T-cell (primary cell): ENCODE measurements at regions not wholly inside any gene's neighbourhood (a gene's known extent, or its start where the extent isn't known, plus 50 kb on each side); places are given as distances from the start of the nearest gene placed in this dataset.

ENCODE experiments used
- ATAC-seq, 4 experiments: fragments of 200-7000 bp in 3 of 4; fragments of 150-1000 bp in 1 of 4; cut with Tn5 transposase; replicated peaks in 1 of 4; 1 replicate in 3 of 4; 2 replicates in 1 of 4; pipeline ENCODE4 v1.10.0; 2021; ENCODE audit warnings: moderate library complexity in 3 of 4, mild to moderate bottlenecking in 2 of 4, moderate number of reproducible peaks in 1 of 4
- CTCF ChIA-PET, 2 donors: fragments of 300-600 bp; sonication (Branson Sonifier 250); formaldehyde crosslinking; loops; one replicate each; lab custom pipeline; 2022; ENCODE audit warnings: antibody characterized with exemption in 2 of 2; lab: Charles Lee
- POLR2A ChIA-PET, 2 donors: fragments of 300-600 bp; sonication (Branson Sonifier 250); formaldehyde crosslinking; loops; one replicate each; lab custom pipeline; 2022; ENCODE audit warnings: antibody characterized with exemption in 2 of 2; lab: Charles Lee
- DNase-seq, 35 experiments: peaks; one replicate each; pipeline versions ENCODE4 v3.0.0 to v3.0.0-alpha.2; 2013 to 2023
- H3K27ac ChIP-seq: one replicate; pipeline ENCODE4 v1.5.1; 2013; ENCODE audit warnings: low read length
- H3K27me3 ChIP-seq, 2 experiments: replicated peaks in 1 of 2; 1 replicate in 1 of 2; 2 replicates in 1 of 2; pipeline versions ENCODE4 v1.6.1 to v1.7.0; 2013; ENCODE audit warnings: low read length in 1 of 2, mixed read lengths in 1 of 2; ENCODE audit not compliant: control insufficient read depth in 2 of 2, insufficient read depth in 2 of 2; ENCODE audit errors: extremely low read depth in 1 of 2
- H3K36me3 ChIP-seq, 2 donors: 1 replicate in 1 of 2; 2 replicates in 1 of 2; pipeline versions ENCODE4 v1.6.1 to v1.7.0; 2013; ENCODE audit warnings: low read length in 1 of 2; ENCODE audit not compliant: control insufficient read depth in 2 of 2, insufficient read depth in 1 of 2; ENCODE audit errors: extremely low read depth in 1 of 2
- H3K4me1 ChIP-seq, 2 experiments: 1 replicate in 1 of 2; 2 replicates in 1 of 2; pipeline versions ENCODE4 v1.6.1 to v1.7.0; 2013; ENCODE audit warnings: low read length in 2 of 2, mixed read lengths in 1 of 2; ENCODE audit not compliant: insufficient read depth in 2 of 2, control insufficient read depth in 1 of 2; ENCODE audit errors: extremely low read depth in 1 of 2
- H3K4me3 ChIP-seq, 2 donors: 1 replicate in 1 of 2; 2 replicates in 1 of 2; pipeline versions ENCODE4 v1.5.1 to v1.7.0; 2013; ENCODE audit warnings: mild to moderate bottlenecking in 2 of 2, low read length in 1 of 2, moderate library complexity in 1 of 2; ENCODE audit not compliant: control insufficient read depth in 1 of 2; ENCODE audit errors: extremely low read depth in 1 of 2
- H3K9me3 ChIP-seq: 2 replicates; pipeline ENCODE4 v1.7.0; 2013
- H3K27ac Mint-ChIP-seq, 2 donors: one replicate each; pipeline ENCODE4 v1.8.0; 2020 to 2021; ENCODE audit warnings: mild to moderate bottlenecking in 2 of 2, mixed read lengths in 2 of 2
- H3K27me3 Mint-ChIP-seq, 2 donors: one replicate each; pipeline ENCODE4 v1.8.0; 2021 to 2022; ENCODE audit warnings: mixed read lengths in 2 of 2
- H3K36me3 Mint-ChIP-seq: one replicate; pipeline ENCODE4 v1.8.0; 2021; ENCODE audit warnings: mixed read lengths
- H3K4me1 Mint-ChIP-seq, 3 donors: one replicate each; pipeline ENCODE4 v1.8.0; 2020 to 2022; ENCODE audit warnings: mixed read lengths in 3 of 3, mild to moderate bottlenecking in 1 of 3
- H3K4me3 Mint-ChIP-seq, 3 donors: one replicate each; pipeline ENCODE4 v1.8.0; 2020 to 2022; ENCODE audit warnings: mild to moderate bottlenecking in 3 of 3, mixed read lengths in 3 of 3, moderate library complexity in 3 of 3
- H3K9me3 Mint-ChIP-seq, 3 donors: one replicate each; pipeline ENCODE4 v1.8.0; 2020 to 2022; ENCODE audit warnings: mixed read lengths in 3 of 3
- WGBS: methylation state at CpG from one replicate; pipeline ENCODE4 v1.1.5; 2013; ENCODE audit warnings: missing lambda C conversion rate; ENCODE audit not compliant: insufficient coverage; 5-methylcytosine and 5-hydroxymethylcytosine counted together

GRCh38 chr5:159480849-159481248, 150.6 kb upstream of the IL12B start:
- no peaks in the 10 kb centered on the region for H3K36me3 ChIP-seq
- no peak overlapping the region for H3K4me3 ChIP-seq
- Mint-ChIP-seq H3K36me3 (peaks cover 2% of the 10 kb centered on the region), H3K4me3 (no peak overlapping the region), H3K27ac (no peak overlapping the region), H3K9me3 (peaks cover 0 to 8% (median 5%) of the 10 kb centered on the region in 3 donors), H3K4me1 (peaks cover 12 to 15% (median 13%) of the 10 kb centered on the region in 3 donors), H3K27me3 (peaks cover 1 to 4% of the 10 kb centered on the region in 2 donors)
- H3K27ac ChIP-seq = no peak overlapping the region
- POLR2A ChIA-PET = no interaction called here
- CTCF ChIA-PET = no interaction called here
- no peak for ATAC-seq
- H3K4me1 ChIP-seq = peaks cover 3 to 12% of the 10 kb centered on the region in 2 experiments
- no peaks in the 10 kb centered on the region for H3K27me3 ChIP-seq
- no peak for DNase-seq
- no peaks in the 10 kb centered on the region for H3K9me3 ChIP-seq
- no CpG with 5 or more reads among the region's 2 CpGs for WGBS

GRCh38 chr5:159481751-159482150, 151.5 kb upstream of the IL12B start:
- Mint-ChIP-seq H3K9me3 (no peaks in the 10 kb centered on the region), H3K4me3 (no peak overlapping the region), H3K27ac (no peak overlapping the region), H3K36me3 (no peaks in the 10 kb centered on the region), H3K27me3 (peaks cover 1 to 4% of the 10 kb centered on the region in 2 donors), H3K4me1 (peaks cover 12 to 15% (median 13%) of the 10 kb centered on the region in 3 donors)
- DNase-seq (no peak), ATAC-seq (no peak)
- POLR2A ChIA-PET = interaction anchor here in 1 of 2 donors (0.6 kb wide), 1 partner anchor 176 kb away, joined by 3 read pairs; no protein-coding TSS in a partner anchor
- no peaks in the 10 kb centered on the region for H3K27me3 ChIP-seq
- no CpG with 5 or more reads among the region's 1 CpG for WGBS
- no peak overlapping the region for H3K4me3 ChIP-seq
- no peaks in the 10 kb centered on the region for H3K36me3 ChIP-seq
- CTCF ChIA-PET = no interaction called here
- no peak overlapping the region for H3K27ac ChIP-seq
- H3K9me3 ChIP-seq = no peaks in the 10 kb centered on the region
- peaks cover 3 to 12% of the 10 kb centered on the region in 2 experiments for H3K4me1 ChIP-seq

GRCh38 chr5:159486836-159487235, 156.5 kb upstream of the IL12B start:
- ATAC-seq (no peak), DNase-seq (no peak)
- Mint-ChIP-seq H3K27me3 (peaks cover 0 to 4% of the 10 kb centered on the region in 2 donors), H3K9me3 (no peaks in the 10 kb centered on the region), H3K4me3 (no peak overlapping the region), H3K36me3 (no peaks in the 10 kb centered on the region), H3K27ac (no peak overlapping the region), H3K4me1 (no peaks in the 10 kb centered on the region)
- WGBS = 60% methylated on average over 1 of the region's 3 CpGs
- POLR2A ChIA-PET = no interaction called here
- H3K27ac ChIP-seq = no peak overlapping the region
- no peak overlapping the region for H3K4me3 ChIP-seq
- no peaks in the 10 kb centered on the region for H3K27me3 ChIP-seq
- CTCF ChIA-PET = no interaction called here
- no peaks in the 10 kb centered on the region for H3K4me1 ChIP-seq
- no peaks in the 10 kb centered on the region for H3K9me3 ChIP-seq
- no peaks in the 10 kb centered on the region for H3K36me3 ChIP-seq

- H3K9me3 ChIP-seq = no peaks in the 10 kb centered on the region
- ATAC-seq (no peak), DNase-seq (no peak)
- ChIA-PET CTCF (interaction anchor here in 1 of 2 donors (0.5 kb wide), 1 partner anchor 511 kb away, joined by 3 read pairs; no protein-coding TSS in a partner anchor), POLR2A (no interaction called here)
- Mint-ChIP-seq H3K4me1 (no peaks in the 10 kb centered on the region), H3K27me3 (no peaks in the 10 kb centered on the region), H3K27ac (no peak overlapping the region), H3K36me3 (no peaks in the 10 kb centered on the region), H3K9me3 (no peaks in the 10 kb centered on the region), H3K4me3 (no peak overlapping the region)
- H3K4me1 ChIP-seq = no peaks in the 10 kb centered on the region
- H3K27ac ChIP-seq = no peak overlapping the region
- H3K27me3 ChIP-seq = no peaks in the 10 kb centered on the region
- no peaks in the 10 kb centered on the region for H3K36me3 ChIP-seq
- WGBS = 73% methylated on average over 3 of the region's 4 CpGs
- H3K4me3 ChIP-seq = no peak overlapping the region
Measured at GRCh38 chr5:159488516-159488915, 158.2 kb upstream of the IL12B start.

- H3K27me3 Mint-ChIP-seq = peaks cover 0 to 8% of the 10 kb centered on the region in 2 donors
- ChIA-PET POLR2A (no interaction called here), CTCF (no interaction called here)
- H3K27ac Mint-ChIP-seq = no peak overlapping the region
- Histone ChIP-seq H3K27me3 (no peaks in the 10 kb centered on the region), H3K9me3 (no peaks in the 10 kb centered on the region), H3K4me3 (no peak overlapping the region), H3K27ac (no peak overlapping the region), H3K4me1 (no peaks in the 10 kb centered on the region), H3K36me3 (no peaks in the 10 kb centered on the region)
- 83% methylated on average over 1 of the region's 1 CpG for WGBS
- ATAC-seq (no peak), DNase-seq (no peak)
- H3K36me3 Mint-ChIP-seq = no peaks in the 10 kb centered on the region
- no peaks in the 10 kb centered on the region for H3K4me1 Mint-ChIP-seq
- H3K9me3 Mint-ChIP-seq = no peaks in the 10 kb centered on the region
- H3K4me3 Mint-ChIP-seq = no peak overlapping the region
Measured at GRCh38 chr5:159489779-159490178, 159.5 kb upstream of the IL12B start.

GRCh38 chr5:159490507-159490906, 160.2 kb upstream of the IL12B start:
- H3K4me3 ChIP-seq = no peak overlapping the region
- H3K27me3 ChIP-seq = no peaks in the 10 kb centered on the region
- ATAC-seq (no peak), DNase-seq (no peak)
- CTCF ChIA-PET = no interaction called here
- Mint-ChIP-seq H3K27me3 (peaks cover 0 to 8% of the 10 kb centered on the region in 2 donors), H3K9me3 (no peaks in the 10 kb centered on the region), H3K36me3 (no peaks in the 10 kb centered on the region), H3K4me1 (no peaks in the 10 kb centered on the region), H3K4me3 (no peak overlapping the region), H3K27ac (no peak overlapping the region)
- no peaks in the 10 kb centered on the region for H3K36me3 ChIP-seq
- H3K27ac ChIP-seq = no peak overlapping the region
- WGBS = no CpG with 5 or more reads among the region's 2 CpGs
- H3K4me1 ChIP-seq = no peaks in the 10 kb centered on the region
- H3K9me3 ChIP-seq = no peaks in the 10 kb centered on the region
- POLR2A ChIA-PET = no interaction called here

- no peak for DNase-seq
- H3K27ac Mint-ChIP-seq = no peak overlapping the region
- H3K36me3 Mint-ChIP-seq = no peaks in the 10 kb centered on the region
- ATAC-seq = no peak
- ChIA-PET CTCF (no interaction called here), POLR2A (no interaction called here)
- no peak overlapping the region for H3K4me3 Mint-ChIP-seq
- Histone ChIP-seq H3K36me3 (no peaks in the 10 kb centered on the region), H3K4me1 (no peaks in the 10 kb centered on the region), H3K27ac (no peak overlapping the region), H3K4me3 (no peak overlapping the region), H3K9me3 (no peaks in the 10 kb centered on the region), H3K27me3 (no peaks in the 10 kb centered on the region)
- peaks cover 0 to 11% of the 10 kb centered on the region in 2 donors for H3K27me3 Mint-ChIP-seq
- H3K4me1 Mint-ChIP-seq = no peaks in the 10 kb centered on the region
- H3K9me3 Mint-ChIP-seq = no peaks in the 10 kb centered on the region
Measured at GRCh38 chr5:159493696-159494095, 163.4 kb upstream of the IL12B start.
